HepG2 (cell line): ENCODE measurements at regions not wholly inside any gene's neighbourhood (a gene's known extent, or its start where the extent isn't known, plus 50 kb on each side); places are given as distances from the start of the nearest gene placed in this dataset.

ENCODE experiments used
- CENPT ChIP-seq: sonication (generic); formaldehyde crosslinking; IDR thresholded peaks from 2 replicates; pipeline ENCODE4 v1.8.0; 2022; ENCODE audit warnings: low read depth, mild to moderate bottlenecking, moderate library complexity, missing genetic modification reagents
- FOXK2 ChIP-seq: fragments of 450-650 bp; IDR thresholded peaks from 2 replicates; pipeline ENCODE4 v1.6.1; 2016
- KAT7 ChIP-seq: IDR thresholded peaks from 2 replicates; pipeline ENCODE4 v1.6.1; 2018; ENCODE audit warnings: borderline replicate concordance, missing compliant biosample characterization
- KLF12 ChIP-seq: sonication (generic); formaldehyde crosslinking; IDR thresholded peaks from 2 replicates; pipeline ENCODE4 v1.4.0; 2020; ENCODE audit warnings: missing genetic modification reagents, borderline replicate concordance
- LRRFIP1 ChIP-seq: sonication (generic); formaldehyde crosslinking; conservative IDR thresholded peaks from 2 replicates; pipeline ENCODE4 v1.4.0; 2020; ENCODE audit warnings: missing genetic modification reagents
- NFIC ChIP-seq: IDR thresholded peaks from 2 replicates; pipeline ENCODE4 v1.6.1; 2012; ENCODE audit warnings: mild to moderate bottlenecking, low read length, inconsistent platforms
- POGK ChIP-seq: sonication (generic); formaldehyde crosslinking; conservative IDR thresholded peaks from 2 replicates; pipeline ENCODE4 v1.8.0; 2022; ENCODE audit warnings: mild to moderate bottlenecking, moderate library complexity, missing genetic modification reagents
- RFX5 ChIP-seq: IDR thresholded peaks from 2 replicates; pipeline ENCODE4 v1.6.1; 2011; ENCODE audit warnings: low read depth, low read length, improper control_type of control experiment
- SP1 ChIP-seq, 2 experiments: fragments of 450-650 bp in 1 of 2; sonication (generic) in 1 of 2; formaldehyde crosslinking in 1 of 2; IDR thresholded peaks; 2 replicates each; pipeline versions ENCODE4 v1.4.0 to v1.6.1; 2016 to 2020; ENCODE audit warnings: missing genetic modification reagents in 1 of 2
- ZNF547 ChIP-seq: sonication (generic); formaldehyde crosslinking; IDR thresholded peaks from 2 replicates; pipeline ENCODE4 v1.5.1; 2020; ENCODE audit warnings: mild to moderate bottlenecking, missing genetic modification reagents
- ZNF775 ChIP-seq: sonication (generic); formaldehyde crosslinking; IDR thresholded peaks from 2 replicates; pipeline ENCODE4 v1.4.0; 2020; ENCODE audit warnings: missing genetic modification reagents, mild to moderate bottlenecking, moderate library complexity, borderline replicate concordance
- TF ChIP-seq, protein P1 (sequence below): sonication (generic); formaldehyde crosslinking; IDR thresholded peaks from 2 replicates; pipeline ENCODE4 v1.8.1; 2023; ENCODE audit warnings: mild to moderate bottlenecking, inconsistent platforms, moderate library complexity, missing genetic modification reagents, borderline replicate concordance

DNA sequence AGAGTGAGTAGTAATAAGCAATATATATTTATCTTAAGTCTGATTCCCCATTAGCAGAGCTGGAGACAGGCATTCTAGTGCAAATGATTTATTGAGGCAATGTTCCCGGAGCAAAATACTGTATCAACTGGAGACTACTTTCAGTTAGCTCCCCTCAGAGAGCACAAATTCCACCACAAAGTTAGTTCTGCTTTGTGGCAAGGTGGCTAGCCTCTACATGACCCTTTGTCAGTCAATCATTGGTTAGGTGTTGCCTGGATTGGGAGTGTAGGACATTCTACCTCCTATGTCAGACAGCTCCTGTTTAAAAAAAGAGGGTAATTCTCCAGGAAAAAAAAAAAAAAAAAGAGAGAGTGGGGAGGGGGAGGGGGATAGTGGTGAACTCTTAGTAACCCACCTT, 402.2 kb downstream of the NR4A2 start (continued):
- TF ChIP-seq LRRFIP1 (no peak), POGK (no peak), ZNF775 (no peak), CENPT (CRISPR knock-in tag) (no peak), KLF12 (CRISPR knock-in tag) (no peak), FOXK2 (no peak), NFIC (no peak), ZNF547 (CRISPR knock-in tag) (no peak), SP1 (IDR thresholded peaks at IDR 0.05) (no peak), SP1 (CRISPR knock-in tag; IDR thresholded peaks at IDR 0.05) (no peak), RFX5 (no peak), KAT7 (CRISPR knock-in tag) (no peak)
- TF ChIP-seq, protein P1, sequence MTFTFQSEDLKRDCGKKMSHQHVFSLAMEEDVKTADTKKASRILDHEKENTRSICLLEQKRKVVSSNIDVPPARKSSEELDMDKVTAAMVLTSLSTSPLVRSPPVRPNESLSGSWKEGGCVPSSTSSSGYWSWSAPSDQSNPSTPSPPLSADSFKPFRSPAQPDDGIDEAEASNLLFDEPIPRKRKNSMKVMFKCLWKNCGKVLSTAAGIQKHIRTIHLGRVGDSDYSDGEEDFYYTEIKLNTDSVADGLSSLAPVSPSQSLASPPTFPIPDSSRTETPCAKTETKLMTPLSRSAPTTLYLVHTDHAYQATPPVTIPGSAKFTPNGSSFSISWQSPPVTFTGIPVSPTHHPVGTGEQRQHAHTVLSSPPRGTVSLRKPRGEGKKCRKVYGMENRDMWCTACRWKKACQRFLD (CRISPR knock-in tag): no peak
